ENCODE measurements at regions not wholly inside any gene's neighbourhood (a gene's known extent, or its start where the extent isn't known, plus 50 kb on each side); places are given as distances from the start of the nearest gene placed in this dataset.

DNA sequence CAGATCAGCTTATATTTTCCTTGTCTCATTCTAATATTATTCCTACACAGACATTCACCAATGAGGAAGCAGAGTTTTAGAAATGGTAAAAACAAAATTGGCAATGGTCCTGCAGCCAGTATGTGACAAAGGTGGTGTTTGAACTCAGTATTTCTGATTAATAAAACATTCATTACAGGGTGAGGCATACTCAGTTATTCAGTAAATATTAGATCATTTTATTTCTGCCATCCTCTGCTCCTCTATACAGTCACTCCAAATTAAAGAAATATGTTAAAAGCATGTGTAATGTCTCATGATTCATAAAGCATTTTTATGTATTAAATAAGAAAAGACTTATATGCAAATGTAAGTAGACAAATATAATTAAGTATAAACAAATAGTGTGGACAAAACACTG is 684.6 kb upstream of the ACO1 start:
- TF ChIP-seq CTCF (IDR thresholded peaks at IDR 0.05; ENCODE audit: low read length), result no peak
- TF ChIP-seq EZH2 (IDR thresholded peaks at IDR 0.05; ENCODE audit: borderline replicate concordance, low read length), result no peak
- Histone ChIP-seq H3K36me3 (ENCODE audit: insufficient read depth, low read length) (no peaks in the 10 kb centered on the region), H3K9me3 (ENCODE audit: low read length) (no peaks in the 10 kb centered on the region), H3K4me3 (ENCODE audit: low read depth, low read length, poor library complexity, severe bottlenecking) (no peak overlapping the region), H3K27me3 (ENCODE audit: insufficient read depth, low read length) (no peaks in the 10 kb centered on the region), H3K9ac (ENCODE audit: low read length) (no peak overlapping the region), H4K20me1 (ENCODE audit: insufficient read depth, low read length) (no peaks in the 10 kb centered on the region), H3K9me2 (ENCODE audit: low read depth, low read length) (no peaks in the 10 kb centered on the region), H3K4me1 (ENCODE audit: insufficient read depth, low read length, severe bottlenecking) (no peaks in the 10 kb centered on the region), H2AFZ (ENCODE audit: low read length) (no peak overlapping the region), H3F3A (ENCODE audit: insufficient read depth, low read length) (no peaks in the 10 kb centered on the region), H3K27ac (ENCODE audit: low read depth, low read length, poor library complexity, severe bottlenecking) (no peak overlapping the region), H3K79me2 (ENCODE audit: insufficient read depth, low read length) (no peaks in the 10 kb centered on the region), H3K4me2 (ENCODE audit: low read length) (no peak overlapping the region)

DNA sequence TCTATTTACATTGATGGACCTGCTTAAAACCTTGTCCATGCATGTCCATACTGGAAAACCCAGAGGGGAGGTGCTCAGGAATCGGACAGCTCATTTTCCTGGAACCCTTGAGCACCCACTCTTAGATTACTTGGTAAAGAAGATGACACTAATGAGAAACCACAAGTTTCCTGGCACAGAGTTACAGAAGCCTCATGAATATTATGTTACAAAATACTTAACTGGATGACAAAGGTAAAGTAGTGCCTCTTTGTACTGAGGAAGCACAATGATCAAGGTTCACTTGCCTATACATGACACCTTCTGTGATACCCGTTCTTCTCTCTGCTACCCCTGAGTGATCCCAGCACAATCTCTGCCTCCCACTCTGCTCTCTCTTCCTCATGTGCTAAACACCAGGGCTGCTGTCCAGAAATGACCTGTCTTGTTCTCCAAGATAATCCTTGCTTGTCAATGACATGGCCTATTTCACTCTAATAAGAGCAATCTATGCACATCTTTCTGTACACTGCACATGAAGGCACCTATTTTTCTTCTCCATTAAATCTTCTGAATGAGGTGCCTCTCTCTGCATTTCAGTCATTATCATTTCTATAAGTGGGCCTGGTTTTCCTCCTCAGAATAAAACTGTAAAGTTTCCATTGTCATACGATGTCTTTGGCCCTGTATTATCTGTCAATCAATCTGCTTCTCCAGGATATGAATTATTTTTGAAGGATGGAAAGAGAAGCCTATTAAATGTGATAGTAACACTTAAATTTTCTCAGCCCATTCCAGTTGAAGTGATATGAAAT is 684.0 kb upstream of the ACO1 start:
- Histone ChIP-seq H3K9me2 (ENCODE audit: low read depth, low read length) (no peaks in the 10 kb centered on the region), H2AFZ (ENCODE audit: low read length) (no peak overlapping the region), H3F3A (ENCODE audit: insufficient read depth, low read length) (no peaks in the 10 kb centered on the region), H3K27ac (ENCODE audit: low read depth, low read length, poor library complexity, severe bottlenecking) (no peak overlapping the region), H4K20me1 (ENCODE audit: insufficient read depth, low read length) (no peaks in the 10 kb centered on the region), H3K27me3 (ENCODE audit: insufficient read depth, low read length) (no peaks in the 10 kb centered on the region), H3K79me2 (ENCODE audit: insufficient read depth, low read length) (no peaks in the 10 kb centered on the region), H3K4me1 (ENCODE audit: insufficient read depth, low read length, severe bottlenecking) (no peaks in the 10 kb centered on the region), H3K9me3 (ENCODE audit: low read length) (no peaks in the 10 kb centered on the region), H3K4me3 (ENCODE audit: low read depth, low read length, poor library complexity, severe bottlenecking) (no peak overlapping the region), H3K36me3 (ENCODE audit: insufficient read depth, low read length) (no peaks in the 10 kb centered on the region), H3K9ac (ENCODE audit: low read length) (no peak overlapping the region), H3K4me2 (ENCODE audit: low read length) (no peak overlapping the region)
- TF ChIP-seq EZH2 (IDR thresholded peaks at IDR 0.05; ENCODE audit: borderline replicate concordance, low read length) (no peak), CTCF (IDR thresholded peaks at IDR 0.05; ENCODE audit: low read length) (no peak)

GRCh38 chr9:31702957-31703356 is 681.5 kb upstream of the ACO1 start:
- Histone ChIP-seq H4K20me1 (ENCODE audit: insufficient read depth, low read length) (no peaks in the 10 kb centered on the region), H3K4me3 (ENCODE audit: low read depth, low read length, poor library complexity, severe bottlenecking) (no peak overlapping the region), H3K9ac (ENCODE audit: low read length) (no peak overlapping the region), H3K36me3 (ENCODE audit: insufficient read depth, low read length) (no peaks in the 10 kb centered on the region), H3K4me1 (ENCODE audit: insufficient read depth, low read length, severe bottlenecking) (no peaks in the 10 kb centered on the region), H3F3A (ENCODE audit: insufficient read depth, low read length) (no peaks in the 10 kb centered on the region), H3K27me3 (ENCODE audit: insufficient read depth, low read length) (no peaks in the 10 kb centered on the region), H3K9me2 (ENCODE audit: low read depth, low read length) (no peaks in the 10 kb centered on the region), H2AFZ (ENCODE audit: low read length) (no peak overlapping the region), H3K9me3 (ENCODE audit: low read length) (no peaks in the 10 kb centered on the region), H3K79me2 (ENCODE audit: insufficient read depth, low read length) (no peaks in the 10 kb centered on the region), H3K4me2 (ENCODE audit: low read length) (no peak overlapping the region), H3K27ac (ENCODE audit: low read depth, low read length, poor library complexity, severe bottlenecking) (no peak overlapping the region)
- TF ChIP-seq EZH2 (IDR thresholded peaks at IDR 0.05; ENCODE audit: borderline replicate concordance, low read length), result no peak
- TF ChIP-seq CTCF (IDR thresholded peaks at IDR 0.05; ENCODE audit: low read length), result no peak
